Stimulated activated CD4-positive, alpha-beta T cell treated with anti-CD3 and anti-CD28 coated beads, Interleukin-15, amount 100 ng/mL, for 1 hour (primary cell): ENCODE measurements at regions not wholly inside any gene's neighbourhood (a gene's known extent, or its start where the extent isn't known, plus 50 kb on each side); places are given as distances from the start of the nearest gene placed in this dataset.

Experiments
- DNase-seq, 2 donors: peaks; one replicate each; pipeline ENCODE4 v3.0.0-alpha.2; 2020; ENCODE audit warnings: low read depth in 1 of 2, low spot score in 1 of 2

GRCh38 chr9:69955536-69956355 is 87.9 kb upstream of the MAMDC2 start:
- DNase-seq, result no peak

GRCh38 chr9:69961843-69962242 is 81.8 kb upstream of the MAMDC2 start:
- no peak for DNase-seq

- DNase-seq, result no peak
Observed at GRCh38 chr9:69963803-69964202, 79.8 kb upstream of the MAMDC2 start.

GRCh38 chr9:69964446-69964845 is 79.2 kb upstream of the MAMDC2 start:
- DNase-seq, result no peak

- no peak for DNase-seq
Observed at GRCh38 chr9:69965416-69966145, 78.1 kb upstream of the MAMDC2 start.

- no peak for DNase-seq
Observed at GRCh38 chr9:69967344-69967743, 76.3 kb upstream of the MAMDC2 start.

- no peak for DNase-seq
Observed at GRCh38 chr9:69970001-69970533, 73.6 kb upstream of the MAMDC2 start.

GRCh38 chr9:69971643-69972449 is 71.8 kb upstream of the MAMDC2 start:
- DNase-seq, result peak in 1 of 2 donors; percentile 32

- DNase-seq, result no peak
Observed at GRCh38 chr9:69975681-69976080, 68.0 kb upstream of the MAMDC2 start.

GRCh38 chr9:69976152-69976551 is 67.5 kb upstream of the MAMDC2 start:
- DNase-seq, result no peak

- DNase-seq, result no peak
Observed at GRCh38 chr9:69980041-69980440, 63.6 kb upstream of the MAMDC2 start.

GRCh38 chr9:69980591-69980990 is 63.1 kb upstream of the MAMDC2 start:
- no peak for DNase-seq

- DNase-seq, result no peak
Observed at GRCh38 chr9:69981686-69982445, 61.8 kb upstream of the MAMDC2 start.

GRCh38 chr9:69984831-69985230 is 58.8 kb upstream of the MAMDC2 start:
- no peak for DNase-seq

GRCh38 chr9:69985971-69986370 is 57.7 kb upstream of the MAMDC2 start:
- no peak for DNase-seq

- no peak for DNase-seq
Observed at GRCh38 chr9:69986970-69987369, 56.7 kb upstream of the MAMDC2 start.

GRCh38 chr9:69987457-69987856 is 56.2 kb upstream of the MAMDC2 start:
- no peak for DNase-seq

GRCh38 chr9:69993110-69993509 is 50.5 kb upstream of the MAMDC2 start:
- DNase-seq, result no peak
